AG09319 (cell line): ENCODE measurements at regions not wholly inside any gene's neighbourhood (a gene's known extent, or its start where the extent isn't known, plus 50 kb on each side); places are given as distances from the start of the nearest gene placed in this dataset.
"Not testable (repeated sequence)": the region's sequence is repeated elsewhere in the genome, so short reads cannot be mapped to it uniquely, and the experiment has no call there.

ENCODE experiments used
- DNase-seq: peaks from one replicate; pipeline ENCODE4 v3.0.0-alpha.2; 2010; ENCODE audit warnings: low read depth; ENCODE audit errors: extremely low read depth
- TF ChIP-seq, protein P1 (sequence below): IDR thresholded peaks from 2 replicates; pipeline ENCODE4 v1.5.1; 2011; ENCODE audit warnings: low read depth, mild to moderate bottlenecking, inconsistent platforms, low read length, moderate library complexity

DNA sequence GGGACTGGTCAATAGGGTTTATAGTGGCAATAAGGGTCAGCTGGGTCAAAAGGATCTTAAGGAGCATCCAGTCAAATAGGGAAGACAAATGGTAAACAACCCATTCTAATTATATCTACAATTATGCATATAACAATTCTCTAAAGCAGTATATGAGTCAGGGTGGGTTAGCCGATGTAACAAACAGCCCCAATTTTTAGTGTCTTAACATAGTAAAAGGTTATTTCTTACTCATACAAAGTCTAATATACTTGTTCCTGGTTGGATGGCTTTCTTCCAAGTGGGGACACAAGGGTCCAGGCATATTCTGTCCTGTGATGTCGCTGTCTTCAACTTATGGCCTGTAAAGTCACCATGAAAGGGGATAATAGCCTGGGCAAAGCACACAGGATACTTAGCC lies 97.9 kb upstream of the GALNT15 start:
- TF ChIP-seq, protein P1, sequence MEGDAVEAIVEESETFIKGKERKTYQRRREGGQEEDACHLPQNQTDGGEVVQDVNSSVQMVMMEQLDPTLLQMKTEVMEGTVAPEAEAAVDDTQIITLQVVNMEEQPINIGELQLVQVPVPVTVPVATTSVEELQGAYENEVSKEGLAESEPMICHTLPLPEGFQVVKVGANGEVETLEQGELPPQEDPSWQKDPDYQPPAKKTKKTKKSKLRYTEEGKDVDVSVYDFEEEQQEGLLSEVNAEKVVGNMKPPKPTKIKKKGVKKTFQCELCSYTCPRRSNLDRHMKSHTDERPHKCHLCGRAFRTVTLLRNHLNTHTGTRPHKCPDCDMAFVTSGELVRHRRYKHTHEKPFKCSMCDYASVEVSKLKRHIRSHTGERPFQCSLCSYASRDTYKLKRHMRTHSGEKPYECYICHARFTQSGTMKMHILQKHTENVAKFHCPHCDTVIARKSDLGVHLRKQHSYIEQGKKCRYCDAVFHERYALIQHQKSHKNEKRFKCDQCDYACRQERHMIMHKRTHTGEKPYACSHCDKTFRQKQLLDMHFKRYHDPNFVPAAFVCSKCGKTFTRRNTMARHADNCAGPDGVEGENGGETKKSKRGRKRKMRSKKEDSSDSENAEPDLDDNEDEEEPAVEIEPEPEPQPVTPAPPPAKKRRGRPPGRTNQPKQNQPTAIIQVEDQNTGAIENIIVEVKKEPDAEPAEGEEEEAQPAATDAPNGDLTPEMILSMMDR: no peak
- DNase-seq: no peak

DNA sequence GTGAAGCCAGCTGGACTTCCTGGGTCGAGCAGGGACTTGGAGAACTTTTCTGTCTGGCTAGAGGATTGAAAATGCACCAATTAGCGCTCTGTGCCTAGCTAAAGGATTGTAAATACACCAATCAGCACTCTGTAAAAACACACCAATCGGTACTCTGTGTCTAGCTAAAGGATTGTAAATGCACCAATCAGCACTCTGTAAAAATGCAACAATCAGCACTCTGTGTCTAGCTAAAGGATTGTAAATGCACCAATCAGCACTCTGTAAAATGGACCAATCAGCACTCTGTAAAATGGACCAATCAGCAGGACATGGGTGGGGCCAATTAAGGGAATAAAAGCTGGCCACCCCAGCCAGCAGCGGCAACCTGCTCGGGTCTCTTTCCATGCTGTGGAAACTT lies 97.3 kb upstream of the GALNT15 start:
- DNase-seq: not testable (repeated sequence)

DNA sequence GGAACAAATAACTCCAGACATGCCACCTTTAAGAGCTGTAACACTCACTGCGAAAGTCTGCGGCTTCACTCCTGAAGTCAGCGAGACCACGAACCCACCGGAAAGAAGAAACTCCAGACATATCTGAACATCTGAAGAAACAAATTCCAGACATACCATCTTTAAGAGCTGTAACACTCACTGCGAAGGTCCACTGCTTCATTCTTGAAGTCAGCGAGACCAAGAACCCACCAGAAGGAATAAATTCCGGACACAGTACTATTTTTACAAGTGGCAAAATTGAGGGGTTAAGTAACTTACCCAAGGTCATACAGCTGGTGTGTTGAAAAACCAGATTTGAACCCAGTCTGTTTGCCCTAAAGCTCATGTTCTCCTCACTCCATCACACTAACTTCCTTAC lies 96.8 kb upstream of the GALNT15 start:
- not testable (repeated sequence) for DNase-seq

DNA sequence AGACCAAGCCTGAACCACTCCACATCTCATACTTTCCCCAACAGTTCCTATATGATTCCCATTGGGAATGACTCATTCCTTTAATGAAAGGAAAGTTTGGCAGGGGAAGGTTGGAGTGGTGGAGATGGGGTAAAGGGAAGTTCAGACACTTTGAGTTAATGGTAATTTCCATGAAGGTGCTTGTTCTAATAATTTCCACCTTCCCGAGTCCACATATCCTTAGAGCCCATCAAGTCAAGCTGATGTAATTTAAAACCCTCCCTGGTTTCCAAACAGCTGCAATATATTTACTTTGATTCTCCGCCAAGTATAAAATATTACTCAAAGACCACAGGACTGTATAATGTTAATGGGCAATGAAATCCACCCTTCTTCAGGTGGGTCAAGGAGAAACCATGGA lies 95.0 kb upstream of the GALNT15 start:
- TF ChIP-seq, protein P1: no peak
- DNase-seq: no peak

DNA sequence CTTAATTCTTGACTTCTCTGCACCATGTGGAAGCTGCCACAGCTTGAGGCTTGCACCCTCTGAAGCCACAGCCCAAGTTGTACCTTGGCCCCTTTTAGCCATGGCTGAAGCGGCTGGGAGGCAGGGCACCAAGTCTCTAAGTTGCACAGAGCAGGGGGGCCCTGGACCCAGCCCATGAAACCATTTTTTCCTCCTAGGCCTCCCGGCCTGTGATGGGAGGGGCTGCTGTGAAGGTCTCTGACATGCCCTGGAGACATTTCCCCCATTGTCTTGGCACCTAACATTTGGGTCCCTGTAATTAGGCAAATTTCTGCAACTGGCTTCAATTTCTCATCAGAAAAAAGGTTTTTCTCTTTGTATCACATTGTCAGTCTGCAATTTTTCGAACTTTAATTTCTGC lies 92.8 kb upstream of the GALNT15 start:
- DNase-seq: no peak
- TF ChIP-seq, protein P1: no peak

DNA sequence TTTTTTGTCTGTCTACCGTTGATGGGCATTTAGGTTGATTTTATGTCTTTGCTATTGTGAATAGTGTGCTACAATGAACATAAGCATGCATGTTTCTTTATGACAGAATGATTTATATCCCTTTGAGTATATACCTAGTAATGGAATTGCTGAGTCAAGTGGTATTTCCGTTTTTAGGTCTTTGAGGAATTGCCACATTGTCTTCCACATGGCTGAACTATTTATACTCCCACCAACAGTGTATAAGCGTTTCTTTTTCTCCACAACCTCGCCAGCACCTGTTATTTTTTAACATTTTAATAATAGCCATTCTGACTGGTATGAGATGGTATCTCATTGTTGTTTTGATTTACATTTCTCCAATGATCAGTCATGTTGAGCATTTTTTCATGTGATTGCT lies 89.6 kb upstream of the GALNT15 start:
- no peak for DNase-seq
- TF ChIP-seq, protein P1: no peak

DNA sequence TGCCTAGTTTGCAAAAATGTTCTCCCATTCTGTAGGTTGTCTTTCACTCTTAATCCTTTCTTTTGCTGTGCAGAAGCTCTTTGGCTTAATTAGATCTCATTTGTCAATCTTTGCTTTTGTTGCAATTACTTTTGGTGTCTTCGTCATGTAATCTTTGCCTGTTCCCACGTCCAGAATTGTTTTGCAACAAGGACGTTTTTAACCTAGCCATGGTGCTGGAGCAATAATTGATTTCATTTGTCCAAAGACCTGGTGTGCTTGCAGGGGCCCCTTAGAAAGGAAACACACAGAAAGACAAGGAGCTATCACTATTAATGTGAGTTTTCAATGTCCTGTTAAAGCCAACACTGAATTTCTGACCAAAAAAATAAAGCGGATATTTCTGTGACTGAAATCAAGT lies 89.1 kb upstream of the GALNT15 start:
- no peak for DNase-seq
- TF ChIP-seq, protein P1: no peak

DNA sequence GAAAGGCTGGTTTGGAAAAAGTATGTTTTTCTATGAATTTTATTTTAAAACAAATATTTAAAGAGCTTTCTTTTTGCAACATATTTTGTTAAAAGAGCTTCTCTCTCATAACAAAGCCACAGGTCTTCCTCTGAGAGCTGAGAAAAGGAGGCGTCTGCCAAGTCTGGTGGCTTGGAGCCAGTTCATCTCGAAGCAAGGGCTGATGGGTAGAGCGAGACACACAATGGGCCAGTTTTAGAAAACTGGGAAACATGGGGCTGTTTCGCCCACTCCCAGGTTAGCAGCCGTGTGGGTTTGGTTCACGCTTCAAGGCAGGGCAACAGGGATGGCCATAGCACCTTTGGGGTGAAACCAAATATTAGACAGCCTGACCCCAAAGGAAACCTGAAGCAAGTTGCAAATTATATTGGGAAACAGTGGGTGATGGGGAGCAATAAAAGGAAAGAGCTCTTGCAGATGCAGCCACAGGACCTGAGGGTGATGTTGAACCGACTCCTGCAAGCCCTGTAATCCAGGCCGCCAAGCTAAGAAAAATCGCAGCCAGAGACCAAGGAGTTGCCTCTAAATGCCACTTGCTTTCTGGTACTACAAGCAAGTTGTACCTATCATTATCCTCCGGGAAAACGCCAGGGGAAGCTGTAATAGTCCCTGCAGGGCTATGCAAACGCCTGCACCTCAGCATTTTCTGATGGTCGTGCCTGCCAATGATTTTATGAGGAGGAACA lies 88.4 kb upstream of the GALNT15 start:
- no peak for DNase-seq
- TF ChIP-seq, protein P1: no peak
